ENCODE measurements at regions not wholly inside any gene's neighbourhood (a gene's known extent, or its start where the extent isn't known, plus 50 kb on each side); places are given as distances from the start of the nearest gene placed in this dataset.

DNA sequence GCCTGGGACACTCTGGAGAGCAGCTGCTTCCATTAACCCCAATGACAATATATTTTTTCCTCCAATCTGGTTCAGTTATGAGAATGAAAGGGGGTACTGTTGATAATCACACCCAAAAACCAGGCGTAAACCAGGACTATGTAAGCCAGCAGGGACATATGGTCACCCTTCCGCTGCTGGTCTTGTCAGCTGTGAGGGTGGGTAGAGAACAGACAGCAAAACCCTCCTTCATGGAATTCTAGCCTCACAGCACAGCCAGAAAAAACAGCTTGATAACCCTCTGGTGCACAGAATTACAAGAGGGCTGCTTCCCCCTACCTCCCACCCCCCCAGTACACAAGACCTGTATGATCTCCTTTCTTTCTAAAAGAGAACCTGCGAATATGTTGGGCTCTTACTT, 368.8 kb upstream of the ZMIZ1 start:
- intact Hi-C loops (cut with micrococcal nuclease; ENCODE audit: unreplicated experiment) = no loop called here
- Mint-ChIP-seq H3K27ac (ENCODE audit: unreplicated experiment) (no peak overlapping the region), H3K9me3 (ENCODE audit: low read depth, unreplicated experiment) (no peaks in the 10 kb centered on the region), H3K4me1 (ENCODE audit: low read depth, unreplicated experiment) (peaks cover 11% of the 10 kb centered on the region), H3K4me3 (ENCODE audit: low read depth, unreplicated experiment) (no peak overlapping the region), H3K36me3 (ENCODE audit: insufficient read depth, unreplicated experiment) (no peaks in the 10 kb centered on the region), H3K27me3 (ENCODE audit: unreplicated experiment) (peaks cover 47% of the 10 kb centered on the region)
- DNase-seq = no peak
- no TSS peak for BruUV-seq (replicated peaks)
- TF ChIP-seq, protein P1, sequence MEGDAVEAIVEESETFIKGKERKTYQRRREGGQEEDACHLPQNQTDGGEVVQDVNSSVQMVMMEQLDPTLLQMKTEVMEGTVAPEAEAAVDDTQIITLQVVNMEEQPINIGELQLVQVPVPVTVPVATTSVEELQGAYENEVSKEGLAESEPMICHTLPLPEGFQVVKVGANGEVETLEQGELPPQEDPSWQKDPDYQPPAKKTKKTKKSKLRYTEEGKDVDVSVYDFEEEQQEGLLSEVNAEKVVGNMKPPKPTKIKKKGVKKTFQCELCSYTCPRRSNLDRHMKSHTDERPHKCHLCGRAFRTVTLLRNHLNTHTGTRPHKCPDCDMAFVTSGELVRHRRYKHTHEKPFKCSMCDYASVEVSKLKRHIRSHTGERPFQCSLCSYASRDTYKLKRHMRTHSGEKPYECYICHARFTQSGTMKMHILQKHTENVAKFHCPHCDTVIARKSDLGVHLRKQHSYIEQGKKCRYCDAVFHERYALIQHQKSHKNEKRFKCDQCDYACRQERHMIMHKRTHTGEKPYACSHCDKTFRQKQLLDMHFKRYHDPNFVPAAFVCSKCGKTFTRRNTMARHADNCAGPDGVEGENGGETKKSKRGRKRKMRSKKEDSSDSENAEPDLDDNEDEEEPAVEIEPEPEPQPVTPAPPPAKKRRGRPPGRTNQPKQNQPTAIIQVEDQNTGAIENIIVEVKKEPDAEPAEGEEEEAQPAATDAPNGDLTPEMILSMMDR (IDR thresholded peaks at IDR 0.05; ENCODE audit: unreplicated experiment) = no peak
- CTCF ChIA-PET = interaction anchor here (0.6 to 1.1 kb wide), 2 partner anchors 10 to 403 kb away, joined by 4 to 5 read pairs; no protein-coding TSS in a partner anchor

DNA sequence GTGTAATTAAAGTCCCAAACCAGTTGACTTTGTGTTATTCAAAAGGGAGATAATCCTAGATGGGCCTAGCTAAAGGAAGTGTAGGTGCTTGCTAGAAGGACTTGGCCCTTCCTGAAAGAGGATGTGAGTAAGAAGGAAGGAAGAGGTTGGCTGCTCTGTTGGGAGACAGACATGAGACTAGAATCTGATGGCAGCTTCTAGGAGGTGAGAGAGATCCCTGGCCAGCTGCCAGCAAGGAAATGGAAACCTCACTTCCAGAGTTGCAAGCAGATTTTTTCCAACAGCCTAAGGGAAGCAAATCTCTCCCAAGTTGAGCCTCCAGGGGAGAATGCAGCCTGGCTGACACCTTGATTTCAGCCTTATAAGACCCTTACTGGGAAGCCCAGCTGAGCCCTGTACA, 368.4 kb upstream of the ZMIZ1 start:
- Mint-ChIP-seq H3K9me3 (ENCODE audit: low read depth, unreplicated experiment) (no peaks in the 10 kb centered on the region), H3K27me3 (ENCODE audit: unreplicated experiment) (peaks cover 47% of the 10 kb centered on the region), H3K27ac (ENCODE audit: unreplicated experiment) (no peak overlapping the region), H3K4me1 (ENCODE audit: low read depth, unreplicated experiment) (peaks cover 11% of the 10 kb centered on the region), H3K36me3 (ENCODE audit: insufficient read depth, unreplicated experiment) (no peaks in the 10 kb centered on the region), H3K4me3 (ENCODE audit: low read depth, unreplicated experiment) (no peak overlapping the region)
- no TSS peak for BruUV-seq (replicated peaks)
- CTCF ChIA-PET = interaction anchor here (0.6 to 1.1 kb wide), 2 partner anchors 9 to 403 kb away, joined by 4 to 5 read pairs; no protein-coding TSS in a partner anchor
- intact Hi-C loops (cut with micrococcal nuclease; ENCODE audit: unreplicated experiment) = no loop called here
- peak; percentile 35 for DNase-seq
- TF ChIP-seq, protein P1 (IDR thresholded peaks at IDR 0.05; ENCODE audit: unreplicated experiment) = no peak

DNA sequence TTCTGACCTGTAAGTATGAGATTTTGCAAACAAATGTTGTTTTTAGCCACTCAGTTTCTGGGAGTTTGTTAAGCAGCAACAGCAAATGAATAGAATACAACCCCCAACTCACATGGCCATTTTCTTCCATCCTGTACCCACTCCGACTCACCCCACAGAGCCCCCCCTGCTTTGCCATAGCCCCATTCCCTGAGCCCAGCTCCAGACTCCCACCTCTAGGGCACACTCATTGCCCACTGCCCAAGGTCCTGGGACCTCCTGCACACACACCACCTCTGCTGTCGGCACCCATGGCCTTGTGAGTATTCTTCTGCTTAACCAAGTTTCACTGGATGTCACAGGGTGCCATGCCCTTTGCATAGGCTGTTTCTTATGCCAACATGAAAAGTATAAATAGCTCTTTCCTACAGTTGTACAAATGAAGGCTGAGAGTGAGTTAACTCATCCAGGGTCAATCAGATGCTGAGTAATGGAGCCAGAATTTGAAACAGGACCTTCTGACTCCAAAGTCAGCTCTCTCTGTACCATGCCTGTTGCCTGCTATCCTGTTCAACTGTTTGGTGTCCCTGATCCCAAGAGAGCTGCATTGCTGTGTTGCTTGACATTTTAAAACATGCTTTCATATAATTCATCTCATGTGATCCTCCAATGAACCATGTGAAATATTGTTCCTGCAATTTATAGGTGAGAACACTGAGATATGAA, 367.8 kb upstream of the ZMIZ1 start:
- Mint-ChIP-seq H3K36me3 (ENCODE audit: insufficient read depth, unreplicated experiment) (no peaks in the 10 kb centered on the region), H3K27me3 (ENCODE audit: unreplicated experiment) (peaks cover 47% of the 10 kb centered on the region), H3K4me3 (ENCODE audit: low read depth, unreplicated experiment) (no peak overlapping the region), H3K27ac (ENCODE audit: unreplicated experiment) (no peak overlapping the region), H3K9me3 (ENCODE audit: low read depth, unreplicated experiment) (no peaks in the 10 kb centered on the region), H3K4me1 (ENCODE audit: low read depth, unreplicated experiment) (peaks cover 11% of the 10 kb centered on the region)
- CTCF ChIA-PET = interaction anchor here (0.6 to 1.1 kb wide), 2 partner anchors 9 to 402 kb away, joined by 4 to 5 read pairs; no protein-coding TSS in a partner anchor
- TF ChIP-seq, protein P1 (IDR thresholded peaks at IDR 0.05; ENCODE audit: unreplicated experiment) = no peak
- intact Hi-C loops (cut with micrococcal nuclease; ENCODE audit: unreplicated experiment) = no loop called here
- DNase-seq = no peak
- no TSS peak for BruUV-seq (replicated peaks)

DNA sequence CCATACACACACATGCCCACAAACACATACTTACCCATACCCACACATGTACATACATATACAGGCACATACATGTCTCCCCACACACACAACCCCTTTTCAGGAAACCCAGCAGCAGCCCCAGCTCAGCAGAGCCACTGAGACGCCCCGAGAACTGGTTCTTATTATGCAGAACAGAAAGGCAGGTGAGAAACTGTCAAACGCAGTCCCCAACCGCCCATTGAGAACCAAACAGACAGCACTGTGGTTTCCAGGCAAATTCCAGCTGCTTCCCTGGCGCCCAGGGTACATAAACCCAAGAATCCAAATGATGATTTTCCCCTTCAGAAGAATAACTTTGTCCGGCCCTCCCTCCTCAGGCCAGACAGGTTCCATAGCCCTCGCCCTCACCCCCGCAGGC, 366.6 kb upstream of the ZMIZ1 start:
- Mint-ChIP-seq H3K4me3 (ENCODE audit: low read depth, unreplicated experiment) (no peak overlapping the region), H3K27me3 (ENCODE audit: unreplicated experiment) (peaks cover 43% of the 10 kb centered on the region), H3K4me1 (ENCODE audit: low read depth, unreplicated experiment) (peaks cover 11% of the 10 kb centered on the region), H3K9me3 (ENCODE audit: low read depth, unreplicated experiment) (no peaks in the 10 kb centered on the region), H3K27ac (ENCODE audit: unreplicated experiment) (no peak overlapping the region), H3K36me3 (ENCODE audit: insufficient read depth, unreplicated experiment) (no peaks in the 10 kb centered on the region)
- BruUV-seq (replicated peaks) = no TSS peak
- no peak for DNase-seq
- TF ChIP-seq, protein P1 (IDR thresholded peaks at IDR 0.05; ENCODE audit: unreplicated experiment) = no peak
- intact Hi-C loops (cut with micrococcal nuclease; ENCODE audit: unreplicated experiment) = no loop called here
- CTCF ChIA-PET = no interaction called here
